ENCODE measurements at regions not wholly inside any gene's neighbourhood (a gene's known extent, or its start where the extent isn't known, plus 50 kb on each side); places are given as distances from the start of the nearest gene placed in this dataset.

- Histone ChIP-seq H3K4me1 (ENCODE audit: control insufficient read depth, extremely low read depth, insufficient read depth, low read length) (no peaks in the 10 kb centered on the region), H3K27ac (ENCODE audit: insufficient read depth, low read depth, low read length) (no peak overlapping the region), H2AFZ (ENCODE audit: low read depth, low read length) (no peak overlapping the region), H3K27me3 (ENCODE audit: control insufficient read depth in 2 of 2, insufficient read depth in 2 of 2, low read length in 2 of 2) (no peaks in the 10 kb centered on the region), H3K9me1 (replicated peaks; ENCODE audit: control insufficient read depth, extremely low read depth, insufficient read depth, low read length) (no peaks in the 10 kb centered on the region), H4K20me1 (replicated peaks; ENCODE audit: control insufficient read depth, extremely low read depth, insufficient read depth, low read length) (no peaks in the 10 kb centered on the region), H3K4me2 (ENCODE audit: insufficient read depth, low read length) (no peak overlapping the region), H3K9ac (replicated peaks; ENCODE audit: extremely low read depth, insufficient read depth, low read length) (no peak overlapping the region), H3K79me2 (ENCODE audit: control insufficient read depth, insufficient read depth, low read length) (no peaks in the 10 kb centered on the region), H3K36me3 (ENCODE audit: control insufficient read depth in 2 of 2, extremely low read depth in 1 of 2, insufficient read depth in 2 of 2, low read length in 2 of 2) (no peaks in the 10 kb centered on the region), H3K4me3 (replicated peaks in 1 of 3; ENCODE audit: insufficient read depth in 1 of 3, low read depth in 1 of 3, low read length in 3 of 3) (no peak overlapping the region), H3K9me3 (replicated peaks; ENCODE audit: control insufficient read depth, insufficient read depth, low read length) (peaks cover 10% of the 10 kb centered on the region)
- intact Hi-C loops (cut with micrococcal nuclease), result loop anchor here (10.0 kb wide), 1 partner anchor 1291 kb away; no protein-coding TSS in a partner anchor
- dilution Hi-C loops (cut with MboI; ENCODE audit: extremely low pct_ligation_motif_present, low sequenced_read_pairs), result no loop called here
- FAIRE-seq (no peak), DNase-seq (ENCODE audit: low read depth, low spot score) (no peak)
- ChIA-PET POLR2A (no interaction called here), CTCF (no interaction called here)
- TF ChIP-seq POLR2AphosphoS5 (IDR thresholded peaks at IDR 0.05; ENCODE audit: insufficient read depth, low read depth, low read length) (no peak), FOS (IDR thresholded peaks at IDR 0.05; ENCODE audit: borderline replicate concordance, insufficient read depth, low read length) (no peak), EZH2 (IDR thresholded peaks at IDR 0.05; ENCODE audit: borderline replicate concordance, low read depth, low read length, severe bottlenecking) (no peak), JUN (IDR thresholded peaks at IDR 0.05; ENCODE audit: borderline replicate concordance, insufficient read depth, insufficient read length, low read depth) (no peak), POLR2A (IDR thresholded peaks at IDR 0.05; ENCODE audit: low read depth, low read length) (no peak), MYC (IDR thresholded peaks at IDR 0.05; ENCODE audit: low read depth, low read length) (no peak), GATA2 (IDR thresholded peaks at IDR 0.05; ENCODE audit: insufficient read depth, insufficient read length, low read depth, low read length) (no peak)
- TF ChIP-seq, protein P1, sequence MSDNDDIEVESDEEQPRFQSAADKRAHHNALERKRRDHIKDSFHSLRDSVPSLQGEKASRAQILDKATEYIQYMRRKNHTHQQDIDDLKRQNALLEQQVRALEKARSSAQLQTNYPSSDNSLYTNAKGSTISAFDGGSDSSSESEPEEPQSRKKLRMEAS (IDR thresholded peaks at IDR 0.05; ENCODE audit: insufficient read depth, insufficient read length), result no peak
- TF ChIP-seq, protein P2, sequence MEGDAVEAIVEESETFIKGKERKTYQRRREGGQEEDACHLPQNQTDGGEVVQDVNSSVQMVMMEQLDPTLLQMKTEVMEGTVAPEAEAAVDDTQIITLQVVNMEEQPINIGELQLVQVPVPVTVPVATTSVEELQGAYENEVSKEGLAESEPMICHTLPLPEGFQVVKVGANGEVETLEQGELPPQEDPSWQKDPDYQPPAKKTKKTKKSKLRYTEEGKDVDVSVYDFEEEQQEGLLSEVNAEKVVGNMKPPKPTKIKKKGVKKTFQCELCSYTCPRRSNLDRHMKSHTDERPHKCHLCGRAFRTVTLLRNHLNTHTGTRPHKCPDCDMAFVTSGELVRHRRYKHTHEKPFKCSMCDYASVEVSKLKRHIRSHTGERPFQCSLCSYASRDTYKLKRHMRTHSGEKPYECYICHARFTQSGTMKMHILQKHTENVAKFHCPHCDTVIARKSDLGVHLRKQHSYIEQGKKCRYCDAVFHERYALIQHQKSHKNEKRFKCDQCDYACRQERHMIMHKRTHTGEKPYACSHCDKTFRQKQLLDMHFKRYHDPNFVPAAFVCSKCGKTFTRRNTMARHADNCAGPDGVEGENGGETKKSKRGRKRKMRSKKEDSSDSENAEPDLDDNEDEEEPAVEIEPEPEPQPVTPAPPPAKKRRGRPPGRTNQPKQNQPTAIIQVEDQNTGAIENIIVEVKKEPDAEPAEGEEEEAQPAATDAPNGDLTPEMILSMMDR (IDR thresholded peaks at IDR 0.05; ENCODE audit: extremely low read depth in 1 of 2, insufficient read depth in 1 of 2, low read depth in 1 of 2, low read length in 2 of 2), result no peak
- no TSS peak for BruUV-seq (replicated peaks)
Measured at GRCh38 chr13:22235950-22236290, 565.0 kb downstream of the FGF9 start.

Measured in endothelial cell of umbilical vein (primary cell).